Psoas muscle (tissue), 7 donors: ENCODE measurements at regions not wholly inside any gene's neighbourhood (a gene's known extent, or its start where the extent isn't known, plus 50 kb on each side); places are given as distances from the start of the nearest gene placed in this dataset.
"Not testable (repeated sequence)": the region's sequence is repeated elsewhere in the genome, so short reads cannot be mapped to it uniquely, and the experiment has no call there.

ENCODE experiments used
- ATAC-seq, 4 donors: fragments of 200-7000 bp; cut with Tn5 transposase; one replicate each; pipeline ENCODE4 v1.9.1; 2020; ENCODE audit warnings: moderate library complexity in 3 of 4, mild to moderate bottlenecking in 2 of 4
- DNase-seq, 2 donors: peaks; one replicate each; pipeline ENCODE4 v3.0.0-alpha.2; 2020
- H3K27ac ChIP-seq: fragments of 200-600 bp; one replicate; pipeline ENCODE4 v1.8.0; 2022
- H3K27me3 ChIP-seq, 3 donors: fragments of 200-600 bp in 1 of 3; one replicate each; pipeline versions ENCODE4 v1.6.1 to v1.8.0; 2013 to 2022; ENCODE audit warnings: low read length in 2 of 3, mild to moderate bottlenecking in 2 of 3, moderate library complexity in 1 of 3; ENCODE audit not compliant: insufficient read depth in 3 of 3
- H3K36me3 ChIP-seq, 2 donors: fragments of 200-600 bp in 1 of 2; one replicate each; pipeline versions ENCODE4 v1.6.1 to v1.8.0; 2013 to 2022; ENCODE audit warnings: low read depth in 1 of 2, mild to moderate bottlenecking in 1 of 2, moderate library complexity in 1 of 2; ENCODE audit not compliant: insufficient read depth in 1 of 2
- H3K4me1 ChIP-seq: fragments of 200-600 bp; one replicate; pipeline ENCODE4 v1.8.0; 2022
- H3K4me3 ChIP-seq: fragments of 200-600 bp; one replicate; pipeline ENCODE4 v1.8.0; 2022; ENCODE audit warnings: mild to moderate bottlenecking
- H3K9me3 ChIP-seq: fragments of 200-600 bp; one replicate; pipeline ENCODE4 v1.8.0; 2022
- WGBS, 3 donors: extraction: QIAGEN DNeasy Blood & Tissue Kit; methylation state at CpG; one replicate each; pipeline versions ENCODE4 v1.1.6 to v1.1.7; 2013; 5-methylcytosine and 5-hydroxymethylcytosine counted together
- intact Hi-C, 2 donors: fragments of 100-400 bp; cut with DNase I; formaldehyde crosslinking; loops; one replicate each; pipeline versions ENCODE4 v1.11.0 to v1.14.2; 2022
- TF ChIP-seq, protein P1 (sequence below): fragments of 200-600 bp; IDR thresholded peaks from one replicate; pipeline ENCODE4 v1.8.0; 2022; ENCODE audit warnings: antibody characterized with exemption
- donor health status: healthy with polysubstance abuse.
- donor health status: DM: no; HTN: no; CAD: no; lungs with moderate emphysema.
- donor health status: Bipolar disorder and iron deficiency.
- donor health status: healthy.
- donor health status: DM: yes; HTN: yes; CAD: no.
- donor health status: DM: no; HTN: no; CAD: no.
- donor health status: DM: yes; HTN: yes; CAD: no.

DNA sequence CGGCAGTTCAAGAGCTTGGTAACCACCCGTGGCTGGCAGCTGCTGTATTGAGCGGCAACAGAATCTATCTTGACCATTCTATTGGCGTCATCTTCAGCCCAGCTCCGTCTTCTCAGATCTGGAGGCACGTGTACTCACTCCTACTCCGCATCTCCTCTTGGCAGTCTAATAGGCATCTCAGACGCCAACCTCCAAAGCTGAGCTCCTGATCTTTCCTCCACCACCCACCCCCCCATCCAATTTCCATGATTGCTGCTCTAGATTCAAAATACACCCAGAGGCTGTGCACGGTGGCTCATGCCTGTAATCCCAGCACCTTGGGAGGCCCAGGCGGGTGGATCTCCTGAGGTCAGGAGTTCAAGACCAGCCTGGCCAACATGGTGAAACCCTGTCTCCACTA is 84.6 kb upstream of the CASZ1 start:
- Histone ChIP-seq H3K9me3 (no peaks in the 10 kb centered on the region), H3K4me3 (no peak overlapping the region), H3K36me3 (no peaks in the 10 kb centered on the region), H3K27me3 (peaks cover 0 to 11% (median 0%) of the 10 kb centered on the region in 3 donors), H3K4me1 (no peaks in the 10 kb centered on the region), H3K27ac (no peak overlapping the region)
- no peak for ATAC-seq
- intact Hi-C loops: no loop called here
- 76 to 83% (median 80%) methylated on average over 10 of the region's 10 CpGs for WGBS, 3 donors
- peak in 1 of 2 donors; percentile 9 for DNase-seq
- TF ChIP-seq, protein P1, sequence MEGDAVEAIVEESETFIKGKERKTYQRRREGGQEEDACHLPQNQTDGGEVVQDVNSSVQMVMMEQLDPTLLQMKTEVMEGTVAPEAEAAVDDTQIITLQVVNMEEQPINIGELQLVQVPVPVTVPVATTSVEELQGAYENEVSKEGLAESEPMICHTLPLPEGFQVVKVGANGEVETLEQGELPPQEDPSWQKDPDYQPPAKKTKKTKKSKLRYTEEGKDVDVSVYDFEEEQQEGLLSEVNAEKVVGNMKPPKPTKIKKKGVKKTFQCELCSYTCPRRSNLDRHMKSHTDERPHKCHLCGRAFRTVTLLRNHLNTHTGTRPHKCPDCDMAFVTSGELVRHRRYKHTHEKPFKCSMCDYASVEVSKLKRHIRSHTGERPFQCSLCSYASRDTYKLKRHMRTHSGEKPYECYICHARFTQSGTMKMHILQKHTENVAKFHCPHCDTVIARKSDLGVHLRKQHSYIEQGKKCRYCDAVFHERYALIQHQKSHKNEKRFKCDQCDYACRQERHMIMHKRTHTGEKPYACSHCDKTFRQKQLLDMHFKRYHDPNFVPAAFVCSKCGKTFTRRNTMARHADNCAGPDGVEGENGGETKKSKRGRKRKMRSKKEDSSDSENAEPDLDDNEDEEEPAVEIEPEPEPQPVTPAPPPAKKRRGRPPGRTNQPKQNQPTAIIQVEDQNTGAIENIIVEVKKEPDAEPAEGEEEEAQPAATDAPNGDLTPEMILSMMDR: no peak

DNA sequence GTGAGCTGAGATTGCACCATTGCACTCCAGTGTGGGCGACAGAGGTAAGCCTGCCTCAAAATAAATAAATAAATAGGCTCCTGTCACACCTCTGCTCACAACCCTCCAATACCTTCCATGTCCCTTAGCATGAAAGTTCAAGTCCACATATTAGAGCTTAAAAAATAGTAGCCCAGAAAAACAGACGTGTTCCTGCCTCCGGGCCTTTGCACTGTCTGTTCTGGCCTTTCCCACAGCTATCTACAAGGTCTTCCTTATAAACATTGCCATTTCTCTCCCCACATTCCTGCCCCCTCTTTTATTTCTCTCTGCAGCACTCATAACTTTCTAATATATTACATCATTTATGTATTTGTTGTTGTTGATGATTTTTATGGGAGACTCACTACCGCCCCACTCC is 85.6 kb upstream of the CASZ1 start:
- Histone ChIP-seq H3K4me1 (no peaks in the 10 kb centered on the region), H3K9me3 (no peaks in the 10 kb centered on the region), H3K27me3 (peaks cover 0 to 17% (median 2%) of the 10 kb centered on the region in 3 donors), H3K4me3 (no peak overlapping the region), H3K36me3 (no peaks in the 10 kb centered on the region), H3K27ac (no peak overlapping the region)
- DNase-seq (no peak), ATAC-seq (no peak)
- intact Hi-C loops: no loop called here
- TF ChIP-seq, protein P1: no peak
- WGBS, 3 donors: 90 to 94% (median 90%) methylated on average over 4 of the region's 4 CpGs

GRCh38 chr1:10887032-10887431 is 90.6 kb upstream of the CASZ1 start:
- ATAC-seq: not testable (repeated sequence)

DNA sequence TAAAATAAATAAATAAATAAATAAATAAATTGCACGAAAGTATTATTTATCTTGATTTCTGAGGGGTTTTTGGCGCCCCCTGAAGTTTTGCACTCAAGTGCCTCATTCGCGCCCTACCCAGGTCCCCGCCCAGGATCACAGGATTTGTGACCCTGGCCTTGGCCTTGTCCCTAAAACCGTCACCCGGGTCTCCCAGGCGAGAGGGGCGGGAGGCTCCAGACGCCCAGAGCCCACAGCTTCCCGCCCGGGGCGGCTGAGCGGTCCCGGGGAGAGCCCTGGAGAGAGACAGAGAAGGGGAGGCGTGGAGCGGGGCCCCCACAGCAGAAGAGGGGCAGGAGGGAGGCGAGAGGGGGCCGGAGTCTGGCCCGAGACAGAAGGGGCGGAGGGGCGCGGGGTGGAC is 91.8 kb upstream of the CASZ1 start:
- Histone ChIP-seq H3K4me1 (no peaks in the 10 kb centered on the region), H3K27ac (no peak overlapping the region), H3K27me3 (peaks cover 0 to 58% (median 12%) of the 10 kb centered on the region in 3 donors), H3K36me3 (no peaks in the 10 kb centered on the region), H3K4me3 (no peak overlapping the region), H3K9me3 (no peaks in the 10 kb centered on the region)
- intact Hi-C loops: no loop called here
- 16 to 28% (median 22%) methylated on average over 11 to 23 of the region's 23 CpGs for WGBS, 3 donors
- TF ChIP-seq, protein P1: no peak
- ATAC-seq: no peak
- peak in 1 of 2 donors; percentile 34 for DNase-seq

More at GRCh38 chr1:10887032-10887431, 90.6 kb upstream of the CASZ1 start:
- 81 to 92% (median 87%) methylated on average over 4 of the region's 4 CpGs for WGBS, 3 donors
- H3K4me3 ChIP-seq, intact Hi-C loops, H3K36me3 ChIP-seq, H3K9me3 ChIP-seq, H3K4me1 ChIP-seq, H3K27ac ChIP-seq: not testable (repeated sequence)
- peaks cover 0 to 55% (median 12%) of the 10 kb centered on the region in 3 donors for H3K27me3 ChIP-seq
- peak in 1 of 2 donors; percentile 19 for DNase-seq

DNA sequence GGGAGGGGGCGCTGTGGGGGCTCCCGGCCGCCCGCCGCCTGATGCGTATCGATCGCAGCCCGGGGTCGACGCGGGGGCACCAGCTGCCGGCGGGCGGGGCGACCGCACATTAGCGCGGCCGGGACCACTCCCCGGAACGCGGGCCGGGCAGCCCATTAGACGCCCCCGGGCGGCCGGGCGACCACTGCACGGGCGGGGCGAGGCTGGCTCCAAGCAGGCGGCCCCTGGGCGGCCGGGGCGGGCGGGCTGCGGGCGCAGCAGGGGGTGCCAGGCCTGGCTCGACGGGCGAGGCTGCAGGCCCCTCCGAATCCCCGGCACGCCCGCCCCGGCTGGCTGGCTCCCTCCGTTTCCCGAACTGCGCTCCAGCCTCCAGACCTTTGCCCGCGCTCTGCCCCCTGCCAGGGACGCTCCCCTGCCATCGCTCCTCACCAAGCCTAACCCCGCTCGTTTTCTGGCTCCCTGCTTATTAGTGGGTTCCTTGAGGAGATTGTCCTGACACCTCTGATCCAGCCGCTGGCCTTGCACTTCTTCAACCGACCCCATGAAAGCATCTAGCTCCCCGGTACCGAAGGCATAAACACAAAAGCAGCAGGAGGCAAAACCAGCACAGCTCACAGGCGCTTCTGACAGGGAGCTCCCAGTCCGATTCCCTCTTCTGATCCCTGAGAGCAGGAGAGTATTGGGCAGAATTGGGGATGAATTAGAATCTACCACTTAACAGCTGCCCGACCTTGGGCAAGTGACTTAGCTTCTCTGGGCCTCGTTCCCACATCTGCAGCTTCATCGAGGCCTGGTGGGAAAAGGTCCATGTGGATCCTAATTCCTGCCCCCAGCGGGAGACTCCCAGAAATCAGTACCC is 92.6 kb upstream of the CASZ1 start:
- no peak overlapping the region for H3K27ac ChIP-seq
- H3K9me3 ChIP-seq: no peaks in the 10 kb centered on the region
- TF ChIP-seq, protein P1: no peak
- H3K4me1 ChIP-seq: no peaks in the 10 kb centered on the region
- H3K27me3 ChIP-seq: peaks cover 0 to 58% (median 12%) of the 10 kb centered on the region in 3 donors
- 14 to 25% (median 24%) methylated on average over 33 to 66 of the region's 66 CpGs for WGBS, 3 donors
- H3K36me3 ChIP-seq: no peaks in the 10 kb centered on the region
- H3K4me3 ChIP-seq: no peak overlapping the region
- peak in 1 of 2 donors; percentile 39 for DNase-seq
- intact Hi-C loops: no loop called here
- ATAC-seq: no peak
